ENCODE measurements at regions not wholly inside any gene's neighbourhood (a gene's known extent, or its start where the extent isn't known, plus 50 kb on each side); places are given as distances from the start of the nearest gene placed in this dataset.

DNA sequence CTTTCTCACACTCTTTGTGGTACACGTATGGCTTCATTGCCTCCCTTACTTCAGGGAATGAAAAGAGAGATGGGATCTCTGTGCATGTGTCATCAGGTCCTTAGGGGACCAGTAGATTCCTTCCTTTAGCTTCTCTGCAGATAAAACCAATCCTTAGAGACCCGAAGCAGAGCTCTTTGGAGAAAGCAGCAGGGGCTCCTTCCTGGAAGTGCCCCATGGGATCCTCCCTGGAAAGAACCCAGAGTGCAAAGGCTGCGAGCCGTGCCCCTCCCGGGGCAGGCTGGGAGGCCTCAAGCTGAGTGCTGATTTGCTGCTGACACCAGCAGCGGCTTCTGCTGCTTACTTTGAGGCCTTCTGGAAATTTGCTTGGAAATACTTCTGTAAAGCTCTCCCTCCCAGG, 328.6 kb upstream of the RGMA start:
- H3K27me3 ChIP-seq (ENCODE audit: insufficient read depth, poor library complexity, severe bottlenecking), result no peaks in the 10 kb centered on the region
- no peak for DNase-seq (ENCODE audit: low read depth in 1 of 2, low spot score in 1 of 2)
- TF ChIP-seq SPI1 (IDR thresholded peaks at IDR 0.05; ENCODE audit: borderline replicate concordance, low read depth), result no peak
- no peak for TF ChIP-seq POLR2AphosphoS5 (IDR thresholded peaks at IDR 0.05; ENCODE audit: low read depth)
- TF ChIP-seq, protein P1, sequence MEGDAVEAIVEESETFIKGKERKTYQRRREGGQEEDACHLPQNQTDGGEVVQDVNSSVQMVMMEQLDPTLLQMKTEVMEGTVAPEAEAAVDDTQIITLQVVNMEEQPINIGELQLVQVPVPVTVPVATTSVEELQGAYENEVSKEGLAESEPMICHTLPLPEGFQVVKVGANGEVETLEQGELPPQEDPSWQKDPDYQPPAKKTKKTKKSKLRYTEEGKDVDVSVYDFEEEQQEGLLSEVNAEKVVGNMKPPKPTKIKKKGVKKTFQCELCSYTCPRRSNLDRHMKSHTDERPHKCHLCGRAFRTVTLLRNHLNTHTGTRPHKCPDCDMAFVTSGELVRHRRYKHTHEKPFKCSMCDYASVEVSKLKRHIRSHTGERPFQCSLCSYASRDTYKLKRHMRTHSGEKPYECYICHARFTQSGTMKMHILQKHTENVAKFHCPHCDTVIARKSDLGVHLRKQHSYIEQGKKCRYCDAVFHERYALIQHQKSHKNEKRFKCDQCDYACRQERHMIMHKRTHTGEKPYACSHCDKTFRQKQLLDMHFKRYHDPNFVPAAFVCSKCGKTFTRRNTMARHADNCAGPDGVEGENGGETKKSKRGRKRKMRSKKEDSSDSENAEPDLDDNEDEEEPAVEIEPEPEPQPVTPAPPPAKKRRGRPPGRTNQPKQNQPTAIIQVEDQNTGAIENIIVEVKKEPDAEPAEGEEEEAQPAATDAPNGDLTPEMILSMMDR (IDR thresholded peaks at IDR 0.05; ENCODE audit: insufficient read depth, low read length), result no peak
- TF ChIP-seq GABPA (IDR thresholded peaks at IDR 0.05; ENCODE audit: low read depth), result no peak
- TF ChIP-seq, protein P2, sequence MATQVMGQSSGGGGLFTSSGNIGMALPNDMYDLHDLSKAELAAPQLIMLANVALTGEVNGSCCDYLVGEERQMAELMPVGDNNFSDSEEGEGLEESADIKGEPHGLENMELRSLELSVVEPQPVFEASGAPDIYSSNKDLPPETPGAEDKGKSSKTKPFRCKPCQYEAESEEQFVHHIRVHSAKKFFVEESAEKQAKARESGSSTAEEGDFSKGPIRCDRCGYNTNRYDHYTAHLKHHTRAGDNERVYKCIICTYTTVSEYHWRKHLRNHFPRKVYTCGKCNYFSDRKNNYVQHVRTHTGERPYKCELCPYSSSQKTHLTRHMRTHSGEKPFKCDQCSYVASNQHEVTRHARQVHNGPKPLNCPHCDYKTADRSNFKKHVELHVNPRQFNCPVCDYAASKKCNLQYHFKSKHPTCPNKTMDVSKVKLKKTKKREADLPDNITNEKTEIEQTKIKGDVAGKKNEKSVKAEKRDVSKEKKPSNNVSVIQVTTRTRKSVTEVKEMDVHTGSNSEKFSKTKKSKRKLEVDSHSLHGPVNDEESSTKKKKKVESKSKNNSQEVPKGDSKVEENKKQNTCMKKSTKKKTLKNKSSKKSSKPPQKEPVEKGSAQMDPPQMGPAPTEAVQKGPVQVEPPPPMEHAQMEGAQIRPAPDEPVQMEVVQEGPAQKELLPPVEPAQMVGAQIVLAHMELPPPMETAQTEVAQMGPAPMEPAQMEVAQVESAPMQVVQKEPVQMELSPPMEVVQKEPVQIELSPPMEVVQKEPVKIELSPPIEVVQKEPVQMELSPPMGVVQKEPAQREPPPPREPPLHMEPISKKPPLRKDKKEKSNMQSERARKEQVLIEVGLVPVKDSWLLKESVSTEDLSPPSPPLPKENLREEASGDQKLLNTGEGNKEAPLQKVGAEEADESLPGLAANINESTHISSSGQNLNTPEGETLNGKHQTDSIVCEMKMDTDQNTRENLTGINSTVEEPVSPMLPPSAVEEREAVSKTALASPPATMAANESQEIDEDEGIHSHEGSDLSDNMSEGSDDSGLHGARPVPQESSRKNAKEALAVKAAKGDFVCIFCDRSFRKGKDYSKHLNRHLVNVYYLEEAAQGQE (IDR thresholded peaks at IDR 0.05; ENCODE audit: insufficient replicate concordance, low read depth), result no peak

DNA sequence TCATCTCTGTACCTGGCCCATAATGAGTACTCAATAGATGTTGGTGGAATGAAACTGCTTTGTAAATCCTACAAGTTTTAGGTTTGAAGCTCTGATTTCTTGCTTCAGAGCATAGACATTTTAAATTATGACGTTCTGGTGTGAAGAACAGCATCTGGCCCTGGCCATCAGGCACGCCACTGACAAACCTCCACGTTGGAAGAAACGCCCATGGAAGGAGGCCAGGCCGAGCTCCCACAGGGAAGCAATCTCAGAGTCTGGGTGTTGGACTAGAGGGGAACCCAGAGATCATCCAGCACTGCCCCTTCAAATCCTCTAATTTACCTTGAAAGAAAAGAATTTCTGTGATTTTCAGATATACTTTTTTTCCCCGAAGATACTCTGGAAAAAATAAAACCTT, 328.1 kb upstream of the RGMA start:
- no peak overlapping the region for H3K4me3 ChIP-seq (replicated peaks; ENCODE audit: insufficient read depth, low read length)
- no peak overlapping the region for H3K27ac ChIP-seq (replicated peaks)
- no peak for TF ChIP-seq GABPA (IDR thresholded peaks at IDR 0.05; ENCODE audit: low read depth)
- TF ChIP-seq, protein P2 (IDR thresholded peaks at IDR 0.05; ENCODE audit: insufficient replicate concordance, low read depth), result no peak
- TF ChIP-seq SPI1 (IDR thresholded peaks at IDR 0.05; ENCODE audit: borderline replicate concordance, low read depth), result no peak
- TF ChIP-seq, protein P1 (IDR thresholded peaks at IDR 0.05; ENCODE audit: insufficient read depth, low read length), result no peak
- TF ChIP-seq POLR2AphosphoS5 (IDR thresholded peaks at IDR 0.05; ENCODE audit: low read depth), result no peak
- DNase-seq (ENCODE audit: low read depth in 1 of 2, low spot score in 1 of 2), result no peak
- no peaks in the 10 kb centered on the region for H3K27me3 ChIP-seq (ENCODE audit: insufficient read depth, poor library complexity, severe bottlenecking)

More for the DNA sequence above, 328.6 kb upstream of the RGMA start:
- Histone ChIP-seq H3K27ac (replicated peaks) (no peak overlapping the region), H3K4me3 (replicated peaks; ENCODE audit: insufficient read depth, low read length) (no peak overlapping the region)

DNA sequence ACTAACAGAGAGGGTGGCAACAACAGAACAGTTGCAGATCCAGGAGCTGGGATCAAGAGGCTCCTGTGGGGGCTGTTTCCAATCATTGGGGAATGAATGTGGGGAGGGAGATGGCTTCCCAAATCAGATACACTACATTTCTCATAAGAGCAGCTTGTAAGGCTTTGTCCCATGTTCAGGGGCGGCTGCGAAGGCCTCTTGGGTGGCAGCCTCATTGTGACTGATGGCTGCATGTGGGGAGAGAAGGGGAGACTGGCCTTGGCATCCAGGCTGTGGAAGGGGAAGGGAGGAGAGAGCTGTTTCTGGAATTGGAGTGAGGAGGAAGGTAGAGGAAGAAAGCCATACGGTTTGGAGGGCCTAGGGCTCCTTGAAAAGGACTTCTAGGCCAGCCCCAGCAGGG, 326.6 kb upstream of the RGMA start:
- TF ChIP-seq, protein P2 (IDR thresholded peaks at IDR 0.05; ENCODE audit: insufficient replicate concordance, low read depth), result no peak
- TF ChIP-seq, protein P1 (IDR thresholded peaks at IDR 0.05; ENCODE audit: insufficient read depth, low read length), result no peak
- no peak overlapping the region for H3K4me3 ChIP-seq (replicated peaks; ENCODE audit: insufficient read depth, low read length)

More for the DNA sequence above, 326.6 kb upstream of the RGMA start:
- no peak for DNase-seq (ENCODE audit: low read depth in 1 of 2, low spot score in 1 of 2)
- H3K27ac ChIP-seq (replicated peaks), result no peak overlapping the region
- H3K27me3 ChIP-seq (ENCODE audit: insufficient read depth, poor library complexity, severe bottlenecking), result no peaks in the 10 kb centered on the region

Measured in HL-60 (cell line).